HG03039 (cell line): ENCODE measurements at regions not wholly inside any gene's neighbourhood (a gene's known extent, or its start where the extent isn't known, plus 50 kb on each side); places are given as distances from the start of the nearest gene placed in this dataset.
"Not testable (repeated sequence)": the region's sequence is repeated elsewhere in the genome, so short reads cannot be mapped to it uniquely, and the experiment has no call there.

Experiments
- ATAC-seq: cut with Tn5 transposase; IDR thresholded peaks from one replicate; pipeline ENCODE4 v1.9.1; 2021; ENCODE audit warnings: mild to moderate bottlenecking, moderate library complexity; ENCODE audit not compliant: unreplicated experiment

DNA sequence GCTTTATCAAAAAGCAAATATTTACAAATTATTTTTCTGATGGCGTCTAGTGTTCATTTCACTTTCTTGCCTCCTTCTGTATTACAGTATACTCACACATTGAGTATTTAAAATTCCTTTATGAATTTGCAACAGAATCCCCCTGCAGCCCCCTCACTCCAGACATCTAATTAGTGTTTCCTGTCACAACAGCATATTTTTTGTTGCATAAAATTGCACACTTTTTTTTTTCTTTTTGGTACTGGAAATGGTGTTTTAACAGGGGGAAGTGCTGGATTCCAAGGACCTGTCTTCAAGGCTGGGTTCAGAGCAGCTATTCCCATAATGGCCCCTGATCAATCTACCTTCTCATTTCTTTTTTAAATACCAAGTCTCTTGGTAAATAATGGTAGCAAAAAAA is 184.3 kb upstream of the HMCN1 start:
- ATAC-seq: no peak

DNA sequence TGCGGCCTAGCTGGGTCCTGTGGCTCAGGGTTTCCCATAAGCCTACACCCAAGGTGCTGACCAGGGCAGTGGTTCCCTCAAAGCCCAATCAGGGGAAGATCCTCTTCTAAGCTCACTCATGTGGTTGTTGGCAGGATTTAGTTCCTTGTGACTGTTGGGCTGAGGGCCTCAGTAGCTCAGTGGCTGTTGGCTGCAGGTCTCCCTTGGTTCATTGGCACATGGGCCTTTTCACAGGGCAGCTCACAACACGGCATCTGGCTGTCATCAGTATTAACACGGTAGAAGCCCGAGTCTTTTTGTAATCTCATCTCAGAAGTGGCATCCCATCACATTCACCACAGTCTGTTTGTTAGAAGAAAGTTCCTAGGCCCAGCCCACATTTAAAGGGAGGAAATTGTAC is 188.2 kb upstream of the HMCN1 start:
- ATAC-seq: no peak

DNA sequence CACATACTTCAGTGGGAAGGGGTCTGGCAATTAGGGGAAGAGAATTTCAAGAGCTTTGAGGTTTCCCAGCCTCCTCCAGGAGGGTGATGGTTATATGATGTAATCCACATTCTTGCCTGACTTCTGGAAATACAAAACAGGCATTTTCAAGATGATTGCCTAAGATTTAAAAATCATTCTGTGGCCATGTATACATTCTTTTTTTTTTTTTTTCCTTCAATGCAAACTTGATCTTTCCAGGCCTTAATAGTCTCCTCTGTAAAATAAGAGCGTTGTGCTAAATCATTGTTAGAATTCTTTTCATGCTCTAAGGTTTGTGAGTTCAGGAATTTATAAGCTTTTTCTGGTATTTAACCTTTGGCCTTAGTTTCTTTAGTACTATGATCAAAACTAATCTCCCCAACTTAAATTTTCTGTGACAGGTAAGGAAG is 192.3 kb upstream of the HMCN1 start:
- ATAC-seq: no peak

DNA sequence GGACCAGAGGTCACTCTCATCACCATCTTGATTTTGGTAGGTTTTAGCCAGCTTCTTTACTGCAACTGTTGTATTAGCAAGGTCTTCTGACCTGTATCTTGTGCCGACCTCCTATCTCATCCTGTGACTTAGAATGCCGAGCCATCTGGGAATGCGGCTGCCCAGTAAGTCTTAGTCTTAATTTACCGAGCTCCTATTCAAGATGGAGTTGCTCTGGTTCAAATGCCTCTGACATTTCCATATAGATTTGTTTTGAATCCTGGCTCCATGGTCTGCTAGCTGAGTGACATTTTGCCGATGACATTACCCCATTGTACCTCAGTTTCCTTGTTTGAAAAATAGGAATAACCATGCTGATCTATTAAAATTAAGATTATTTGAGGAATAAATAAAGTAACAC is 193.9 kb upstream of the HMCN1 start:
- no peak for ATAC-seq

DNA sequence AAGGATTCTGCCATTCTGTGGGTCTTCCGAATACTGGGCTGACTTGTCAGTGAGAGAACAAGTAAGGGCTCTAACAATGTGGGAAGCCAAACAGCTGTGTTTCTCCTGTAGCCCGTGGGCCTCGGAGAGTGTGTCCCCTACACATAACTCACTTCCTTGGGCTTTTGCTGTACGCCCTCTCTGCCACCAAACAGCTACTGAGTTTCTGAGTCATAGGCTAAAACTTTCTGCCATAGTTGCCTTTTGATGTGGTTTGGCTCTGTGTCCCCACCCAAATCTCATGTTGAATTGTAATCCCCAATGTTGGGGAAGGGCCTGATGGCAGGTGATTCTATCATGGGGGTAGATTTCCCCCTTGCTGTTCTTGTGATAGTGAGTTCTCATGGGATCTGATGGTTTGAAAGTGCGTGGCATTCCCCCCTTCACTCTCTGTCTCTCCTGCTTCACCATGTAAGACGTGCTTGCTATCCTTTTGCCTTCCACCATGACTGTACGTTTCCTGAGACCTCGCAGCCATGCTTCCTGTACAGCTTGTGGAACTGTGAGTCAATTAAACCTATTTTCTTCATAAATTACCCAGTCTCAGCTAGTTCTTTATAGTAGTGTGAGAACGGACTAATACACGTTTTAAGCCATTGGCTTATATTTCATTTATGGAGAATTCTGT is 194.8 kb upstream of the HMCN1 start:
- ATAC-seq: no peak

DNA sequence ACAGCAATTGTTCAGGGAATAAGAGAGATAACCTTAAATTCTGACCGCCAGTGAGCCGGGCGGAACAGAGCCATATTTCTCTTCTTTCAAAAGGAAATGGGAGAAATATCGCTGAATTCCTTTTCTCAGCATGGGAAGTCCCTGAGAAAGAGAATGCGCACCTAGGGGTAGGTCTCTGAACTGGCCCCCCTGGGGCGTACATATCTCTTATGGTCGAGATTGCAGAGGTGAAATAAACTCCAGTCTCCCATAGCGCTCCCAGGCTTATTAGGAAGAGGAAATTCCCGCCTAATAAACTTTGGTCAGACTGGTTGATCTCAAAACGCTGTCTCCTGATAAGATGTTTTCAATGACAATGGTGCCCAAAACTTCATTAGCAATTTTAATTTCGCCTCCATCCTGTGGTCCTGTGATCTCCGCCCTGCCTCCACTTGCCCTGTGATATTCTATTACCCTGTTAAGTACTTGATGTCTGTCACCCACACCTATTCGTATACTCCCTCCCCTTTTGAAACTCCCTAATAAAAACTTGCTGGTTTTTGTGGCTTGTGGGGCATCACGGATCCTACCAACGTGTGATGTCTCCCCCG is 195.8 kb upstream of the HMCN1 start:
- ATAC-seq: not testable (repeated sequence)

DNA sequence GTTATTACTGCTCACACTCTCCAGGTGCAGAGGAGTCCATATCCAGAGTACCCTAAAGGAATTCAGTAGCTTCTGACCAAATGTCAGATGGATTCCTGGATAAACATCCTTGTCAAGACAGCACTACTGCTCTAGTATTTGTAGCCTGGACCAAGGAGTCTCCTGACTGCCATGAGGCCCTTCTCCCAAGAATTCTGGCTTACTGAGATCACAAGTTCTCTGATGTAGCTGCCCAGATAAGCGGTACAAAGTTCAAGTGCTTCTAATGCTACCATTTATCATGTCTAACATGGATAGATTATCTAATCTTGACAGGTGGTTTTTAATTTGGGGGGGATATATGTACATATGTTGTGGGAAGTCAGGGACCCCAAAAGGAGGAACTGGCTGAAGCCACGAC is 196.6 kb upstream of the HMCN1 start:
- ATAC-seq: no peak

DNA sequence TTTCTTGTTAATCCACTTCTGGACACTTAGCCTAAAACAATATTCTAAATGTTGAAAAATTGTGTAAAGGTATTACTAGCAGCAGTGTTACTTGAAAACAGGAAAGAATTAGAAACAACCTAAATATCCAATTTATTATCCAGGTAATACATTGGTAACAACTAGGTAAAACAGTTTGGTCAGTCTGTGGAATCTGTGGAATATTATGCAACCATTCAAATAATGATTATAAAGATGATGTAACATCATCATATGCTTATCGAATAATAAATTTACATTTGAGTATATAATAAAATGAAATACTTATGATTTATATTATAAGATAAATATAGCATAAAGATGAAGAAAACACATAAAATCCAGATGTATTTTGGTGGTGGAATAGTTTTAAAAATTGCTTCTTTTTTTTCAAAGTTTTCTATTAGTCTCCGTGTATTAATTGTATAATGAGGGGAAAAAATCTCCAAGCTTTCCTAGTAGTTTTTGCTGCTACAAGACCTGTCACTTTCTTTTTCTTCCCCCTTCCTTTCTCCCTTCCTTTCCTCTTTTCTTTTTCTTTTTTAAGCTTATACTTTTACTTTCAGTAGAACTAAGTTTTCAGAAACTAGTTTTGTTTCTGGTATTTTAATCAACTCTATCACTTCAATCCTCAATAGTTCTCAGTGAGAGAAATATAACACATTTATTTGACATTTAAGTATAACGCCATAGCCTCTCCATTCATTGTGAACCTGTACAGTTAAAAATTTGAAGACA is 197.8 kb upstream of the HMCN1 start:
- ATAC-seq: no peak

DNA sequence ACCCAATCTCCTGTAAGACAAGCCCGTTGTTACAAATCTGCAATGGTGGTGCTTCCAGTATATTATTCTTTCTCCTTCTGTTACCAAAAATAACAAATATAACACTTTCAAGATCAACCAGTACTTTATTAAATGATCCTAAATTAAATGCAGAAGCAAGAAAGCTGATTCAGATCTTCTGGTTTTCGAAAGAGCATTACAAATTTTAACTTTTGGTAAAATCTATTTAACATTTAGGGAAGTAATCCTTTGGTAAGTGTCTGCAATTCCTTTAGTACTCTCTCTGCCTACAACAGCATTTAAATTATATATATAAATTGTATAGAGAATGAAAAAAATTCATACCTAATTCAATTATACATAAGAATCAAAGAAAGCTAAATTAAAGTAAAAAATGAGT is 198.6 kb upstream of the HMCN1 start:
- ATAC-seq: no peak

DNA sequence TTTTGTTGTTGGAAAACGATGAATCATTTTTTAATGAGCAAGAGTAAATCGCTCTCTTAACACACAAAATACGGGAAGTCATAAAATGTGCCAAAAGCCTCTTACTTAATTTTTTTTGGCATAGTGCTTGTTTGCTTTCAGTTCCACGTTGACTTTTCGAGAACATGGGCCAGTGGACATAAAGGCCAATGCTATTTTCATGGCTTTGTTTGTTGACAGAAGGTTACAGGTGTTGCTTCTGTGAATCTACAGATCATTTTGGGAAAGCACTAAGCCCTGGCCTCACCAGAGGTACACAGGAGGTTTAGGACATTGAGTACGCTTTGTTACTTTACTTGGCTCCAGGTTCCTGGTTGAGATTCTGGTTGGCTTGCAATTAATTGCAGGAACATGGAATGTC is 199.4 kb upstream of the HMCN1 start:
- ATAC-seq: no peak

DNA sequence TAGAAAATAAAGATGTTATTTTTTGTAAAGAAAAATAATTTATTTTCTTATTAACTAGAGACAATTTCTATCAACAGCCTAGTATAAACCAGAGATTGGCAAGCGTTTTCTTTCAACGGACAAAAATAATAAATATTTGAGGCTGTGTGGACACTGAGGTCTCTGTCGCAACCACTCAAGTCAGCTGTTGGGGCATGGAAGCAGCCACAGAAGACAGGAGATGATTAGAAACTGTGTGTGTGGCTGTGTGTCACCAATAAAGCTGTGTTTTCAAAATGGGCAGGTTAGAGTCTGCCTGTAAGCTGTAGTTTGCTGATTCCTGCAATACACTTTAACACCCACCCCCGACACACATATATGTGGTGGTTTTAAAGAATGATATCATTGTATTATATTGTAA is 200.6 kb upstream of the HMCN1 start:
- ATAC-seq: no peak

DNA sequence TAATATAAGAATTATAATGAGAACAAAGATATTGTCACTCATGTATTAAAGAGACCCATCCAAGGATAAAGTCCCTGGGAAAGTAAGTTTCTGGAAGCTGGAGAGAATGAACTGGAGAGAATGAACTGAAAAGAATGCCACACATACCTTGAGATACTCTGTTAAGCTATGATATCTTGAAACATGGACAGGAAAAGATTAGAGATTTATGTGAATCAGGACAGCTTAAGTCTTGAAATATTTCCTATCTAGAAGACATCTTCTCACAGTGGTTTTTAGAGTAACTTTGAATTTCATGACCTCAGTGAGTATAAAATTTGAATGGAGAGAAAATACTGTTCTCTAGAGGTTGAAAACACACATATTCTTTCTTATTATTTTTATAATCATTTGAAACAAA is 201.3 kb upstream of the HMCN1 start:
- ATAC-seq: no peak

DNA sequence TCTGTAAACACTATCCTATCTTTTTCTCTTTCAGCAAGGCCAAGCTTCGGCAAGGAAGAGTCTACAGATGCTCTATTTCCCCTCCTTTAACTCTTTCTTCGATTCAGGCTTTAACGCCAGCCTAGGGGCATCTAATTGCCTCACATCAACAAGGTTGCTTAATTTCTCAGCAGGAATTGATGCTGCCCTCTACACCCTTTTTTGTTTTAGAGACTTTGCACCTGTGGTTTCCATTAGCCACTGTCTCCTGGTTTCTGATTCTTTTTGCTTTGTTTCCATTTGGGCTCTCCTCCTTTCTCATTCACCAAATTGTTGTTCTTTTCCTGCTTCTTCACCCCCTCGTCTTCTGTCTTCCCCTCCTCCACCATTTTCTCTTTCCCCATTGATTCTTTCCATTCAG is 202.4 kb upstream of the HMCN1 start:
- no peak for ATAC-seq

DNA sequence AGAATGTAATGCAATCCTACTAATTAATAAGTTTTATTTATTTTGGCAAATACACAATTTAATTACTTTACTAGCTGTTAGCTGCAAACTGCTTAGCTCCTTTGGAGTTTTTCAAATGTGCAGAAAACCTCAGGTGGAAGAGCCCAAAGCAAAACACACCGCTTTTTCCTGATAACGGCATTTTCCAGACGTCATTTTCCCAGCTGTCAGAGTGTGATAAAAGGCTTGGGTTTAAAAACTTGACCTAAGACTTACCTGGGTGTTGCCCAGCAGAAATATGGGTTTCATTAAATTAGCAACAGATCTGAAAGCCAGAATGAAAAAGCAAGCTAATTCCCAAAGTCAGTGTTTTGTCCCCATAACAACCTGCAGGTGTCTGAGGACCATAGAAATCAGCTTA is 204.0 kb upstream of the HMCN1 start:
- no peak for ATAC-seq

DNA sequence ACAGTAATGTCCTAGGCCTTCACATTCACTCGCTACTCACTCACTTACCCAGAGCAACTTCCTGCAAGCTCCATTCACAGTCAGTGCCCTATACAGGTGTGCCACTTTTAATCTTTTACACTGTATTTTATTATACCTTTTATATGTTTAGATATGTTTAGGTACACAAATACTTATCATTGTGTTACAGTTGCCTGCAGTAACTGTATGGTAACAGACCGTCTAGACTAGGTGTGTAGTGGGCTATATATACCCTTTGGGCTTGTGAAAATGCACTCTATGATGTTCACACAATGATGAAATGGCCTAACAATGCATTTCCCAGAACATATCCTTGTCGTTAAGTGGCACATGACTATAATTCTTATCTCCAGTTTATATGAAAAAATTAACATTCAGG is 204.5 kb upstream of the HMCN1 start:
- ATAC-seq: no peak

DNA sequence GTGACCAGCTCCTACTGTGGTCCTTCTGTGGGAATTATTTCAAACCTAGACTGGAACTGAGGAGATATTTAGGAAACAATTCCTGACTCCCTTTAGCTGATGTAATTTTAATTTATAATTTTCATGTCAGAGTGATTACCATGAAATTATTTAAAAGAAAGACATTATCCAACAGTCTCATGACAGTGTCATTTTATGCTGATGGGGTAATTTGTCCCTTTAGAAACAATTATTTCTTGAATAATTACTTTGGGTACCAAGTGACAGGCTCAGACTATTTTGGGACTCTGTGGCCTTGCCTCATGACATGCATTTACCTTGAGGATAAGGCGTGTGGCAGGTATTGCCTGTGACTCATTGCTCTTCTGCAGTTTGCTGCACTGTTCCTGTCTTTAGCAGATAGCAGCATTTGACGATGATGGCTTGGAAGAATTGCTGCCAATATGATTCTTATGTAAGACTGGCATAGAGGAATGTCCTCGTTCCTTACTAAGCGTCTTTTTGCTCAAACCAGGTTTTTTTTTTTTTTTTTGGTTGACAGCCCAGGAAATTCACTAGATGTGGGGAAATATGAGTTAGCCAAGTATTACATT is 206.0 kb upstream of the HMCN1 start:
- no peak for ATAC-seq

DNA sequence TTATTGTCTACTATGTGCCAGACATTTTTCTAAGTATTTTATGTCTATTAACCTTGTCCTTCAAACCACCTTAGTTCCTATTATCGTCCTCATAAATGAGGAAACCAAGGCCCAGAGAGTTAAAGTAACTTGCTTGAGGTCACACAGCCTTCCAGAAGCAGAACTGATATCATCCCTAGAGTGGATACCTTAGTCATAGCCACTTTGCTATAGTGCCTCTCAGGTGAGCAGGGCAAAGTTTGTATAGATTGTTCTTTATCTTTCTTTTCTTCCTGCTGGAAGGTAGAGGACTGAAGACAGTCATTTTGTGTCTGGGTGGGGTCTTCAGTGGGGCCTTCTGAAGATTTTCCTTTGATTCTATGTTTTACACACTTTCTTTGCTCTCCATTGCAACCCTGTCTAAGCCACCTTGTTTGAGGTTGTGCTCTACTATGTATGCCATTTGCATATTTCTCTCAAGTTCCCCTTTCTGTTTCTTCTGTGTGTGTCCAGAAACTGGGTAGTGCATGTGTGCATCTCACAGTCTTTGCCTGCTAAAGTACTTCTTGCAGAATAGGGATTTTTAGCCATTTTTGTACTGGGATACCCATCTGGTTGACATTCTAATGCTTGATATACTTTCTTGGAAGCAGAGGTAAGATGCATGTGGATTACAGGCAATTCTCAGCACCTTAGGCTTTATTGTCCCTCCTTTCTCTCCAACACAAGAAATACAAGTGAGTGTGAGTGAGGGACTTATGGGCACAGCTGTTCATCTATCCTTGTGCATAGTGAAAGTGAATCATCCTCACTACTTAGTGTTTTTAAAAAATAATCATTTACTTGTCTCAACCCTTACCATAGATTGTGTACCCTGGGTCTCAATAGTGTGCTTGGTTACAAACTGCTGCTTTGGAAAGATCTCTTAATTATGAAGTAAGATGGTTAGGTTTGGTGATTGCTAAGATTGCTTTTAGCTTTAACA is 207.6 kb upstream of the HMCN1 start:
- ATAC-seq: peak; percentile 100

DNA sequence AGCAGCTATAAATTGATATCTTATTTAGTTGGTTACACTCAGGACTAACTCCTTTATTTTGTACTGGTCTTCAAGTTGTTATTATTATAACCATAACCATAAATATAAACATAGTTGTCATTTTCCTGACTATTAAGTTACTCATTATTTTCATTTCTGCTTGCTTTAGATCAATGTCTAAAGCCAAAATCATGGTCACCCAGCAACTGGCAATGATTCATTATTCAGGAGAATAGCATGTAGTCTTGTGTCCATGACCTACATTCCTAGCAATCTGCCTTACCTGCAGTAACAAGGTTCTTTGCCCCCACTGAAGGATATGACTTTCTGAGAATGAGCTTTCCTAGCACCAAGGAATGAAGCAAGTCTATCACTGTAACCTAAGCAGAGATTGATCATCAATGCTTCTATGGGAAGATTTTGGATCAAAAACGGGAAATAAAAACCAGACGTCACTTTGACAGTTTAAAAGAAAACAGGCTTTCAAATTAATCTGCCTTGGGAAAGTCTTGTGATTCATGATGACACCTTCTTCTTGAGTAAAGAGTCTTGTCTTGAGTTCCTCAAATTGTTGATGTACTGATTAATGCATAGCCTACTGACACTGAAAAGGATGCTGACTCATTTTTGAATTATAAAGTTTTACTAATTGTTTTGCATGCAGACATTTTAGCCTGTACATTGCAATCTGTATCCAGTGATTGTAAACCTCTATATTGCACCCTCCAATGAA is 203.3 kb upstream of the IVNS1ABP start:
- no peak for ATAC-seq

DNA sequence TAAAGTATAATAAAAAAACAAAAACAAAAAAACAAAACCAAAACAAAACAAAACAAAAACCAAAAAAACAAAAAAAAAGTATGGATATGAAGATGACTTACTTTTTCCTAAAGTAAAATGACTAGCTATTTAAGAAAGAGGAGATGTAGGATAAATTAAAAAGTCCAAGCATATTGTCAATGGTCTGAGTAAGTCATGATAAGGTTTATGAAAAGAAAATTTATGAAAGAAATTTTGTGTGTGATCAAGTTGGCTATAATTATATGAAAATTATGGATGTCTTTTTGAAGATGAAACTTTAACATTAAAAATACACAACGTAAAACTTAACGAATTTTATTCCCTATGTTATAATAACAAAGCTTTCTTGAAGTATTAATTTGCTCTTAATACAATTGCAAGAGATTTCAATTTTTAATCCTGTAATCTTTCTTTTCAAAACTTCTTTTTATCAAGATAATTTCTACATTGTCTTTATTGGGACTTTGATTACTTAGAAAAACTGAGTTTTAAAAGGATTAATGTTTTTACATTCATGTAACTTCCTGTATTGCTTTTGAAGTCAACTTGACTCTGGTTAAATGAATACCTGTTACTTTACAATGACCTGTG is 200.9 kb upstream of the IVNS1ABP start:
- ATAC-seq: no peak

DNA sequence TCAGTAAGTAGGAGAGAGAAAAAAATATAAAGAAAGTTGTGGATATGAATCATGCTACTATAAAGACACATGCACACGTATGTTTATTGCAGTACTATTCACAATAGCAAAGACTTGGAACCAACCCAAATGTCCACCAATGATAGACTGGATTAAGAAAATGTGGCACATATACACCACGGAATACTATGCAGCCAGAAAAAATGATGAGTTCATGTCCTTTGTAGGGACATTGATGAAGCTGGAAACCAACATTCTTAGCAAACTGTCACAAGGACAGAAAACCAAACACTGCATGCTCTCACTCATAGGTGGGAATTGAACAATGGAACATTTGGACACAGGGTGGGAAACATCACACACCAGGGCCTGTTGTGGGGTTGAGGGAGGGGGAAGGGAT is 200.3 kb upstream of the IVNS1ABP start:
- not testable (repeated sequence) for ATAC-seq
